ENCODE measurements at regions not wholly inside any gene's neighbourhood (a gene's known extent, or its start where the extent isn't known, plus 50 kb on each side); places are given as distances from the start of the nearest gene placed in this dataset.

DNA sequence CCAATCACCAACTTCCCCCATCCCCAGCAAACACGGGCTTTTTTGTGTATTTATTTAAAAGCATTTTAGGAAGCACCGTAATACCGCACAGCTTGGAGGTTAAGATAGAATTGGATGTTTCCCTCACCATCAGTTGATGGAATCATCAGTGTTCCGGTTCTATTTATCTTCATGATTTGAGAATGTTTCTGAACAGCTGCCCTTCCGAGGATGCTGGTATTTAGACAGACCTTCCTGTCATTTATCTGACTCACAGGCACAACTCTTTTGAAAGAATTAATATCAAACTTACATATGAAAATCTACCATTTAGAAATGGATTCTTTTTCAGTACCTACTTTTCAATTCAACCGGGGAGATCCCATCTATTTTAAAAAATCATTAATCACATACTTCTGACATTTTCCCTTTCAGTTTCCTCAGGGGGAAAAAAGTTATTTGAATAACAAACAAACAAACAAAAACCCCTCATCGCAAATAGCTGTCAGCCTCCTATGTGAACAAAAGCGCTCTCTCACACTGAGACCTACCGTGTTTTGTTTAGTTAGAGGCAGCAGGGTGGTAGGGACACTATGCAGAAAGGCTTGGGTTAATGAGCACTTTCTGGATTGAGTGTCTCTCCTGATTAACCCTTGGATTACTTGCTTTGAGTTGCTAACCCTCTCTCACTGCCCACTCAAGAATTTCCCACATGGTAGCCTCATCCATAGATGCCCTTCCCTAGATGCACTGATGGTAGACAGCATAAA is 189.3 kb downstream of the TM9SF2 start:
- Mint-ChIP-seq H3K9me3 (peaks cover 0 to 3% (median 0%) of the 10 kb centered on the region in 7 donors), H3K4me1 (no peaks in the 10 kb centered on the region), H3K27me3 (ENCODE audit: low read depth in 3 of 3) (peaks cover 0 to 8% (median 5%) of the 10 kb centered on the region in 3 donors), H3K4me3 (no peak overlapping the region), H3K27ac (no peak overlapping the region), H3K36me3 (no peaks in the 10 kb centered on the region)
- Histone ChIP-seq H3K9me3 (replicated peaks in 1 of 2; ENCODE audit: control insufficient read depth in 1 of 2, insufficient read depth in 1 of 2, low read length in 2 of 2) (no peaks in the 10 kb centered on the region), H3K27me3 (ENCODE audit: control insufficient read depth in 2 of 2, insufficient read depth in 2 of 2, low read length in 2 of 2) (no peaks in the 10 kb centered on the region), H3K36me3 (replicated peaks in 1 of 2; ENCODE audit: control insufficient read depth in 1 of 2, insufficient read depth in 2 of 2, low read length in 2 of 2) (no peaks in the 10 kb centered on the region), H3K4me1 (ENCODE audit: control insufficient read depth in 1 of 2, insufficient read depth in 2 of 2, low read length in 2 of 2) (no peaks in the 10 kb centered on the region), H3K4me2 (replicated peaks; ENCODE audit: extremely low read depth, low read length, poor library complexity, severe bottlenecking) (no peak overlapping the region), H4K20me1 (ENCODE audit: insufficient read depth, low read length) (no peaks in the 10 kb centered on the region), H2AFZ (ENCODE audit: insufficient read depth, low read depth, low read length, poor library complexity, severe bottlenecking) (no peak overlapping the region), H3K4me3 (replicated peaks in 1 of 3; ENCODE audit: low read depth in 2 of 3, low read length in 3 of 3) (no peak overlapping the region), H3K27ac (ENCODE audit: low read depth in 1 of 2, low read length in 2 of 2) (no peak overlapping the region), H3K79me2 (ENCODE audit: insufficient read depth, low read length) (no peaks in the 10 kb centered on the region), H3K9ac (ENCODE audit: insufficient read depth, low read length, poor library complexity, severe bottlenecking) (no peak overlapping the region)
- TF ChIP-seq, protein P1, sequence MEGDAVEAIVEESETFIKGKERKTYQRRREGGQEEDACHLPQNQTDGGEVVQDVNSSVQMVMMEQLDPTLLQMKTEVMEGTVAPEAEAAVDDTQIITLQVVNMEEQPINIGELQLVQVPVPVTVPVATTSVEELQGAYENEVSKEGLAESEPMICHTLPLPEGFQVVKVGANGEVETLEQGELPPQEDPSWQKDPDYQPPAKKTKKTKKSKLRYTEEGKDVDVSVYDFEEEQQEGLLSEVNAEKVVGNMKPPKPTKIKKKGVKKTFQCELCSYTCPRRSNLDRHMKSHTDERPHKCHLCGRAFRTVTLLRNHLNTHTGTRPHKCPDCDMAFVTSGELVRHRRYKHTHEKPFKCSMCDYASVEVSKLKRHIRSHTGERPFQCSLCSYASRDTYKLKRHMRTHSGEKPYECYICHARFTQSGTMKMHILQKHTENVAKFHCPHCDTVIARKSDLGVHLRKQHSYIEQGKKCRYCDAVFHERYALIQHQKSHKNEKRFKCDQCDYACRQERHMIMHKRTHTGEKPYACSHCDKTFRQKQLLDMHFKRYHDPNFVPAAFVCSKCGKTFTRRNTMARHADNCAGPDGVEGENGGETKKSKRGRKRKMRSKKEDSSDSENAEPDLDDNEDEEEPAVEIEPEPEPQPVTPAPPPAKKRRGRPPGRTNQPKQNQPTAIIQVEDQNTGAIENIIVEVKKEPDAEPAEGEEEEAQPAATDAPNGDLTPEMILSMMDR (IDR thresholded peaks at IDR 0.05) = no peak
- DNase-seq = no peak
- intact Hi-C loops (cut with micrococcal nuclease) = no loop called here
- 93% methylated on average over 4 of the region's 9 CpGs for WGBS (ENCODE audit: insufficient coverage)

- TF ChIP-seq, protein P1 (IDR thresholded peaks at IDR 0.05) = no peak
- Mint-ChIP-seq H3K36me3 (no peaks in the 10 kb centered on the region), H3K9me3 (peaks cover 0 to 3% (median 0%) of the 10 kb centered on the region in 7 donors), H3K27me3 (ENCODE audit: low read depth in 3 of 3) (peaks cover 0 to 8% (median 5%) of the 10 kb centered on the region in 3 donors), H3K4me3 (no peak overlapping the region), H3K27ac (no peak overlapping the region), H3K4me1 (no peaks in the 10 kb centered on the region)
- WGBS (ENCODE audit: insufficient coverage) = no CpG with 5 or more reads among the region's 6 CpGs
- no peaks in the 10 kb centered on the region for H3K4me1 ChIP-seq (ENCODE audit: control insufficient read depth in 1 of 2, insufficient read depth in 2 of 2, low read length in 2 of 2)
- intact Hi-C loops (cut with micrococcal nuclease) = no loop called here
- no peak overlapping the region for H3K4me2 ChIP-seq (replicated peaks; ENCODE audit: extremely low read depth, low read length, poor library complexity, severe bottlenecking)
- no peaks in the 10 kb centered on the region for H3K27me3 ChIP-seq (ENCODE audit: control insufficient read depth in 2 of 2, insufficient read depth in 2 of 2, low read length in 2 of 2)
- no peak overlapping the region for H3K27ac ChIP-seq (ENCODE audit: low read depth in 1 of 2, low read length in 2 of 2)
- no peak overlapping the region for H2AFZ ChIP-seq (ENCODE audit: insufficient read depth, low read depth, low read length, poor library complexity, severe bottlenecking)
- DNase-seq = no peak
- H4K20me1 ChIP-seq (ENCODE audit: insufficient read depth, low read length) = no peaks in the 10 kb centered on the region
- no peaks in the 10 kb centered on the region for H3K9me3 ChIP-seq (replicated peaks in 1 of 2; ENCODE audit: control insufficient read depth in 1 of 2, insufficient read depth in 1 of 2, low read length in 2 of 2)
- H3K36me3 ChIP-seq (replicated peaks in 1 of 2; ENCODE audit: control insufficient read depth in 1 of 2, insufficient read depth in 2 of 2, low read length in 2 of 2) = no peaks in the 10 kb centered on the region
- no peak overlapping the region for H3K4me3 ChIP-seq (replicated peaks in 1 of 3; ENCODE audit: low read depth in 2 of 3, low read length in 3 of 3)
- H3K9ac ChIP-seq (ENCODE audit: insufficient read depth, low read length, poor library complexity, severe bottlenecking) = no peak overlapping the region
- no peaks in the 10 kb centered on the region for H3K79me2 ChIP-seq (ENCODE audit: insufficient read depth, low read length)
Measured at GRCh38 chr13:99689955-99690354, 188.7 kb downstream of the TM9SF2 start.
